SK-N-SH treated with all-trans-retinoic acid at 6 μM for 48 hours (cell line): ENCODE measurements at regions not wholly inside any gene's neighbourhood (a gene's known extent, or its start where the extent isn't known, plus 50 kb on each side); places are given as distances from the start of the nearest gene placed in this dataset.

Experiments used
- ATAC-seq: fragments of 200-7000 bp; cut with Tn5 transposase; 3 replicates; pipeline ENCODE4 v1.9.1; 2020; ENCODE audit warnings: mild to moderate bottlenecking, moderate library complexity
- ARNTL ChIP-seq: fragments of 450-650 bp; formaldehyde crosslinking; IDR thresholded peaks from 2 replicates; pipeline ENCODE4 v1.5.0; 2020; ENCODE audit warnings: low read depth, mild to moderate bottlenecking, moderate library complexity, borderline replicate concordance
- BACH2 ChIP-seq: fragments of 250-450 bp; sonication (Bioruptor Pico); IDR thresholded peaks from 2 replicates; pipeline ENCODE4 v1.9.0; 2021; ENCODE audit warnings: mild to moderate bottlenecking, borderline replicate concordance
- CSDC2 ChIP-seq: fragments of 250-450 bp; sonication (Bioruptor Pico); IDR thresholded peaks from 2 replicates; pipeline ENCODE4 v1.5.0; 2020; ENCODE audit warnings: mild to moderate bottlenecking, moderate library complexity
- ESRRG ChIP-seq: fragments of 250-450 bp; sonication (Bioruptor Pico); IDR thresholded peaks from 2 replicates; pipeline ENCODE4 v1.6.1; 2021; ENCODE audit warnings: mild to moderate bottlenecking
- GLIS3 ChIP-seq: fragments of 250-450 bp; sonication (Bioruptor Pico); IDR thresholded peaks from 2 replicates; pipeline ENCODE4 v1.5.0; 2020; ENCODE audit warnings: mild to moderate bottlenecking, moderate library complexity
- ISL1 ChIP-seq: fragments of 250-450 bp; sonication (Bioruptor Pico); IDR thresholded peaks from 2 replicates; pipeline ENCODE4 v2.1.2; 2022; ENCODE audit warnings: mild to moderate bottlenecking, moderate library complexity
- OSR1 ChIP-seq: fragments of 250-450 bp; sonication (Bioruptor Pico); IDR thresholded peaks from 2 replicates; pipeline ENCODE4 v1.8.0; 2022; ENCODE audit warnings: moderate library complexity, mild to moderate bottlenecking, inconsistent platforms
- PPARA ChIP-seq: fragments of 250-450 bp; sonication (Bioruptor Pico); IDR thresholded peaks from 2 replicates; pipeline ENCODE4 v1.5.0; 2020; ENCODE audit warnings: mild to moderate bottlenecking, borderline replicate concordance
- RARB ChIP-seq: fragments of 250-450 bp; sonication (Bioruptor Pico); IDR thresholded peaks from 2 replicates; pipeline ENCODE4 v1.8.0; 2021; ENCODE audit warnings: mild to moderate bottlenecking, moderate library complexity
- SNAI2 ChIP-seq: fragments of 250-450 bp; sonication (Bioruptor Pico); IDR thresholded peaks from 2 replicates; pipeline ENCODE4 v1.5.0; 2020; ENCODE audit warnings: mild to moderate bottlenecking, moderate library complexity
- TCF4 ChIP-seq: fragments of 250-450 bp; sonication (Bioruptor Pico); IDR thresholded peaks from 2 replicates; pipeline ENCODE4 v1.8.0; 2021; ENCODE audit warnings: mild to moderate bottlenecking, moderate library complexity, borderline replicate concordance
- TOX ChIP-seq: fragments of 250-450 bp; sonication (Bioruptor Pico); IDR thresholded peaks from 2 replicates; pipeline ENCODE4 v1.8.0; 2021; ENCODE audit warnings: mild to moderate bottlenecking, moderate library complexity, borderline replicate concordance
- ZC3H10 ChIP-seq: fragments of 250-450 bp; sonication (Bioruptor Pico); IDR thresholded peaks from 2 replicates; pipeline ENCODE4 v1.5.1; 2021; ENCODE audit warnings: mild to moderate bottlenecking, moderate library complexity
- ZFP3 ChIP-seq: fragments of 250-450 bp; sonication (Bioruptor Pico); IDR thresholded peaks from 2 replicates; pipeline ENCODE4 v1.5.0; 2020; ENCODE audit warnings: mild to moderate bottlenecking, moderate library complexity
- ZFP30 ChIP-seq: fragments of 450-650 bp; formaldehyde crosslinking; IDR thresholded peaks from 2 replicates; pipeline ENCODE4 v1.5.0; 2022; ENCODE audit warnings: mild to moderate bottlenecking, moderate library complexity
- ZNF565 ChIP-seq: fragments of 450-650 bp; formaldehyde crosslinking; conservative IDR thresholded peaks from 2 replicates; pipeline ENCODE4 v1.5.0; 2020; ENCODE audit warnings: low read depth, mild to moderate bottlenecking, moderate library complexity
- ZNF70 ChIP-seq: fragments of 450-650 bp; formaldehyde crosslinking; IDR thresholded peaks from 2 replicates; pipeline ENCODE4 v1.5.0; 2020; ENCODE audit warnings: mild to moderate bottlenecking, moderate library complexity
- ZNF8 ChIP-seq: fragments of 450-650 bp; formaldehyde crosslinking; IDR thresholded peaks from 2 replicates; pipeline ENCODE4 v1.5.0; 2020; ENCODE audit warnings: mild to moderate bottlenecking, moderate library complexity
- TF ChIP-seq, protein P1 (sequence below): fragments of 250-450 bp; sonication (Bioruptor Pico); IDR thresholded peaks from 2 replicates; pipeline ENCODE4 v1.5.0; 2020; ENCODE audit warnings: mild to moderate bottlenecking, moderate library complexity
- TF ChIP-seq, protein P2 (sequence below): fragments of 250-450 bp; sonication (Bioruptor Pico); IDR thresholded peaks from 2 replicates; pipeline ENCODE4 v1.8.0; 2020; ENCODE audit warnings: mild to moderate bottlenecking, moderate library complexity, borderline replicate concordance
- TF ChIP-seq, protein P3 (sequence below): fragments of 250-450 bp; sonication (Bioruptor Pico); IDR thresholded peaks from 2 replicates; pipeline ENCODE4 v1.5.1; 2020; ENCODE audit warnings: low read depth, mild to moderate bottlenecking, moderate library complexity
- TF ChIP-seq, protein P4 (sequence below): fragments of 250-450 bp; sonication (Bioruptor Pico); IDR thresholded peaks from 2 replicates; pipeline ENCODE4 v1.8.0; 2021; ENCODE audit warnings: low read depth, mild to moderate bottlenecking, moderate library complexity, borderline replicate concordance

DNA sequence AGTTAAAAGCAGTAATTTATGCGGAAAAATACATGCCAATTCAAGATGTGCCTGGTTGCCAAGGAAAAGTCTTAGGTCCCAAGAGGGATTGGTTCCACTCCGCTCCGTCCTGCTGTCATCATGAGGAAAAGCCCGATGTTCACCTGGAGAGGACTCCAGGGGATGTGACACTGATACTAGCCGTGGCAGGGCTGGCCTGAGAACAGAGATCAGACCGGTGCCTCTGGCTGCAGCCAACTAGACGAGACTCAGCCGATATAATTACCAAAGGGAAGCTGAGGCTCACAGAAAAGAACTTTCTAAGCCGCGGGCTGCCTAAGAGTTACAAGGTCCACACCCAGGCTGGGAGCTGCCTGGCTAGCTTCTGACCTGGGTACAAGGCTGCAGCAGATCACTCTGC lies 81.3 kb upstream of the UNC5B start:
- no peak for ATAC-seq
- TF ChIP-seq RARB (CRISPR knock-in tag) (no peak), PPARA (CRISPR knock-in tag) (no peak), BACH2 (no peak), ZNF70 (CRISPR knock-in tag) (no peak), ZNF8 (CRISPR knock-in tag) (no peak), ARNTL (CRISPR knock-in tag) (no peak), ZFP30 (CRISPR knock-in tag) (no peak), ISL1 (CRISPR knock-in tag) (no peak), TOX (no peak), TCF4 (CRISPR knock-in tag) (no peak), ZFP3 (CRISPR knock-in tag) (no peak)
- TF ChIP-seq, protein P1, sequence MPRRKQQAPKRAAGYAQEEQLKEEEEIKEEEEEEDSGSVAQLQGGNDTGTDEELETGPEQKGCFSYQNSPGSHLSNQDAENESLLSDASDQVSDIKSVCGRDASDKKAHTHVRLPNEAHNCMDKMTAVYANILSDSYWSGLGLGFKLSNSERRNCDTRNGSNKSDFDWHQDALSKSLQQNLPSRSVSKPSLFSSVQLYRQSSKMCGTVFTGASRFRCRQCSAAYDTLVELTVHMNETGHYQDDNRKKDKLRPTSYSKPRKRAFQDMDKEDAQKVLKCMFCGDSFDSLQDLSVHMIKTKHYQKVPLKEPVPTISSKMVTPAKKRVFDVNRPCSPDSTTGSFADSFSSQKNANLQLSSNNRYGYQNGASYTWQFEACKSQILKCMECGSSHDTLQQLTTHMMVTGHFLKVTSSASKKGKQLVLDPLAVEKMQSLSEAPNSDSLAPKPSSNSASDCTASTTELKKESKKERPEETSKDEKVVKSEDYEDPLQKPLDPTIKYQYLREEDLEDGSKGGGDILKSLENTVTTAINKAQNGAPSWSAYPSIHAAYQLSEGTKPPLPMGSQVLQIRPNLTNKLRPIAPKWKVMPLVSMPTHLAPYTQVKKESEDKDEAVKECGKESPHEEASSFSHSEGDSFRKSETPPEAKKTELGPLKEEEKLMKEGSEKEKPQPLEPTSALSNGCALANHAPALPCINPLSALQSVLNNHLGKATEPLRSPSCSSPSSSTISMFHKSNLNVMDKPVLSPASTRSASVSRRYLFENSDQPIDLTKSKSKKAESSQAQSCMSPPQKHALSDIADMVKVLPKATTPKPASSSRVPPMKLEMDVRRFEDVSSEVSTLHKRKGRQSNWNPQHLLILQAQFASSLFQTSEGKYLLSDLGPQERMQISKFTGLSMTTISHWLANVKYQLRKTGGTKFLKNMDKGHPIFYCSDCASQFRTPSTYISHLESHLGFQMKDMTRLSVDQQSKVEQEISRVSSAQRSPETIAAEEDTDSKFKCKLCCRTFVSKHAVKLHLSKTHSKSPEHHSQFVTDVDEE, result no peak
- TF ChIP-seq, protein P2, sequence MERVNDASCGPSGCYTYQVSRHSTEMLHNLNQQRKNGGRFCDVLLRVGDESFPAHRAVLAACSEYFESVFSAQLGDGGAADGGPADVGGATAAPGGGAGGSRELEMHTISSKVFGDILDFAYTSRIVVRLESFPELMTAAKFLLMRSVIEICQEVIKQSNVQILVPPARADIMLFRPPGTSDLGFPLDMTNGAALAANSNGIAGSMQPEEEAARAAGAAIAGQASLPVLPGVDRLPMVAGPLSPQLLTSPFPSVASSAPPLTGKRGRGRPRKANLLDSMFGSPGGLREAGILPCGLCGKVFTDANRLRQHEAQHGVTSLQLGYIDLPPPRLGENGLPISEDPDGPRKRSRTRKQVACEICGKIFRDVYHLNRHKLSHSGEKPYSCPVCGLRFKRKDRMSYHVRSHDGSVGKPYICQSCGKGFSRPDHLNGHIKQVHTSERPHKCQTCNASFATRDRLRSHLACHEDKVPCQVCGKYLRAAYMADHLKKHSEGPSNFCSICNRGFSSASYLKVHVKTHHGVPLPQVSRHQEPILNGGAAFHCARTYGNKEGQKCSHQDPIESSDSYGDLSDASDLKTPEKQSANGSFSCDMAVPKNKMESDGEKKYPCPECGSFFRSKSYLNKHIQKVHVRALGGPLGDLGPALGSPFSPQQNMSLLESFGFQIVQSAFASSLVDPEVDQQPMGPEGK (CRISPR knock-in tag), result no peak
- TF ChIP-seq, protein P3, sequence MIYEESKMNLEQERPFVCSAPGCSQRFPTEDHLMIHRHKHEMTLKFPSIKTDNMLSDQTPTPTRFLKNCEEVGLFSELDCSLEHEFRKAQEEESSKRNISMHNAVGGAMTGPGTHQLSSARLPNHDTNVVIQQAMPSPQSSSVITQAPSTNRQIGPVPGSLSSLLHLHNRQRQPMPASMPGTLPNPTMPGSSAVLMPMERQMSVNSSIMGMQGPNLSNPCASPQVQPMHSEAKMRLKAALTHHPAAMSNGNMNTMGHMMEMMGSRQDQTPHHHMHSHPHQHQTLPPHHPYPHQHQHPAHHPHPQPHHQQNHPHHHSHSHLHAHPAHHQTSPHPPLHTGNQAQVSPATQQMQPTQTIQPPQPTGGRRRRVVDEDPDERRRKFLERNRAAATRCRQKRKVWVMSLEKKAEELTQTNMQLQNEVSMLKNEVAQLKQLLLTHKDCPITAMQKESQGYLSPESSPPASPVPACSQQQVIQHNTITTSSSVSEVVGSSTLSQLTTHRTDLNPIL (CRISPR knock-in tag), result no peak

DNA sequence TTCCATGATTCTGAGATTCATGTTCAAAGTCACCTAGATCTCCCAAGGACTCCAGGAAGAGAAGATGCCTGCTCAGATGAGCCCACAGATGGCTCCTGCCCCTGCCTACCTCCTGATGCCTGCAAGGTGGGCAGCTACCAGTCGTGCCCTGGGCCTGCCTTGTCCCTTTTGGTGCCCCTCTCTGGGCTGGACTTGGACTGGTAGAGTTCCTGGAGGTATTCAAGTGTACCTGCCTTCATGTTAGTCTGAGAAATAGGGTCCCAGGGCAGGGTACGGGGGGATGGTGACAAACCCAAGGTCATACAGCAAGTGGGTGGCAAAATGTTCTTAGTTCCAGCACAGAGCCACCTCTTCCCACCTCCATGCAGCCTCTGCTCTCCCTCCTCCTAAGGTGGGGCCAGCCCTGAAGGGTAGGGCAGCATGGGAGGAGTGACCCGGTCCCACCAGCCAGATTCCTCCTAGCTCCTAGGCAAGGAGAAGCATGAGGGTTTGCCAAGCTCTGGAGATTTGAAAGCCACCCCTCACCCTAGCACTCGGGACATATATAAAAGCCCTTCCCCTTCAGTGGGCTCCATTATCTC lies 80.8 kb upstream of the UNC5B start:
- ATAC-seq, result no peak
- TF ChIP-seq SNAI2 (CRISPR knock-in tag), result no peak
- TF ChIP-seq, protein P4, sequence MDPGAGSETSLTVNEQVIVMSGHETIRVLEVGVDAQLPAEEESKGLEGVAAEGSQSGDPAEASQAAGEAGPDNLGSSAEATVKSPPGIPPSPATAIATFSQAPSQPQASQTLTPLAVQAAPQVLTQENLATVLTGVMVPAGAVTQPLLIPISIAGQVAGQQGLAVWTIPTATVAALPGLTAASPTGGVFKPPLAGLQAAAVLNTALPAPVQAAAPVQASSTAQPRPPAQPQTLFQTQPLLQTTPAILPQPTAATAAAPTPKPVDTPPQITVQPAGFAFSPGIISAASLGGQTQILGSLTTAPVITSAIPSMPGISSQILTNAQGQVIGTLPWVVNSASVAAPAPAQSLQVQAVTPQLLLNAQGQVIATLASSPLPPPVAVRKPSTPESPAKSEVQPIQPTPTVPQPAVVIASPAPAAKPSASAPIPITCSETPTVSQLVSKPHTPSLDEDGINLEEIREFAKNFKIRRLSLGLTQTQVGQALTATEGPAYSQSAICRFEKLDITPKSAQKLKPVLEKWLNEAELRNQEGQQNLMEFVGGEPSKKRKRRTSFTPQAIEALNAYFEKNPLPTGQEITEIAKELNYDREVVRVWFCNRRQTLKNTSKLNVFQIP, result no peak
- TF ChIP-seq BACH2, result no peak
- TF ChIP-seq ZFP3 (CRISPR knock-in tag), result no peak
- no peak for TF ChIP-seq PPARA (CRISPR knock-in tag)
- TF ChIP-seq OSR1 (CRISPR knock-in tag), result no peak
- TF ChIP-seq ISL1 (CRISPR knock-in tag), result no peak
- TF ChIP-seq ZNF70 (CRISPR knock-in tag), result no peak
- no peak for TF ChIP-seq CSDC2 (CRISPR knock-in tag)
- no peak for TF ChIP-seq ZNF565 (CRISPR knock-in tag)
- TF ChIP-seq TOX, result no peak
- no peak for TF ChIP-seq ZFP30 (CRISPR knock-in tag)
- no peak for TF ChIP-seq ZC3H10 (CRISPR knock-in tag)

DNA sequence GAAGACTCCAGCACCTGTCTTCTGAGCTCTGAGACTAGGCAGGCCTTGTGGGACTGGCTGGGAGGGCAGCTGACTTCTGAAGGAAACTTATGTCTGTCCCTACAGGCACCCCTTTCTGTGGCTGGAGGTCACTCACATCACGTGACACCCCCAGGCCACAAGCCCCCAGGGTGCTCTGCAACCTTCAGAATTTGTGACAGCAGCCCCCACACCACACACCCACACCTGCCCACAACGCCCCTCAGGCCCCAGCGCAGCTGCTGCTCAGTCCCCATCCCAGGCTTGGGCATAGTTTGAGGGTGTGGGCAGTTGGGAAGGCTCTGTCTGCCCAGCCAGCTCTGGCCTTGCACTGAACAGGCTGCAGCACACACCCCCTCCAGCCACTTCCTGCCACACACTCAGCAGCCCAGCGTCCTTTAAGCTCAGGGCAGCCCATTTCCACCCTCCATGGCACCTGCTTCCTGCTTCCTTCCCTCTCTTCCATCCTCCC lies 80.0 kb upstream of the UNC5B start:
- no peak for TF ChIP-seq ZNF70 (CRISPR knock-in tag)
- TF ChIP-seq GLIS3 (CRISPR knock-in tag), result no peak
- TF ChIP-seq TOX, result no peak
- no peak for TF ChIP-seq ZNF565 (CRISPR knock-in tag)
- no peak for TF ChIP-seq SNAI2 (CRISPR knock-in tag)
- no peak for TF ChIP-seq ZC3H10 (CRISPR knock-in tag)
- TF ChIP-seq ESRRG (CRISPR knock-in tag), result no peak
- no peak for TF ChIP-seq ISL1 (CRISPR knock-in tag)
- no peak; the same call in 2 of the 3 replicates for ATAC-seq
